Activated CD4-positive, CD25-positive, alpha-beta regulatory T cell treated with anti-CD3 and anti-CD28 coated beads, Interleukin-2, amount 50 U/mL, for 24 hours (primary cell): ENCODE measurements at regions not wholly inside any gene's neighbourhood (a gene's known extent, or its start where the extent isn't known, plus 50 kb on each side); places are given as distances from the start of the nearest gene placed in this dataset.
"Not testable (repeated sequence)": the region's sequence is repeated elsewhere in the genome, so short reads cannot be mapped to it uniquely, and the experiment has no call there.

Experiments
- ATAC-seq, 2 donors: fragments of 150-1000 bp; cut with Tn5 transposase; one replicate each; pipeline ENCODE4 v1.10.0; 2021; ENCODE audit warnings: mild to moderate bottlenecking in 1 of 2, moderate library complexity in 1 of 2

DNA sequence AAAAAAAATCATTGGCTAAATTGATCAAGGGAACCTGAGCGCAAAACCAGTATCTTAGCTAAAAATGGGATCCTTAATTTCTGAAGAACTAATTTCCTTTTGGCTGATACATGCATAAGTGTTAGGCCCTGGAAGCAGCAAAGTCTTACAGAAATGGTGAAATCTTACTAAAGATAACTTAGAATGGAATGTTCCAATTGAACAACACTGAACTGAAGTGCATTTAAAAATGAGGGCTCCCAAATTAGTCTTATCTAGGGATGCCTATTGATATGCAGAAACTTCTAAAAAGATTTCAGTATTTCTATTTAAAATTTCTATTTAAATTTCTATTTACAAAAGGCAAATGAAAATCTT is 120.7 kb upstream of the BANK1 start:
- ATAC-seq: no peak

GRCh38 chr4:101669138-101669831 is 121.2 kb upstream of the BANK1 start:
- no peak for ATAC-seq

DNA sequence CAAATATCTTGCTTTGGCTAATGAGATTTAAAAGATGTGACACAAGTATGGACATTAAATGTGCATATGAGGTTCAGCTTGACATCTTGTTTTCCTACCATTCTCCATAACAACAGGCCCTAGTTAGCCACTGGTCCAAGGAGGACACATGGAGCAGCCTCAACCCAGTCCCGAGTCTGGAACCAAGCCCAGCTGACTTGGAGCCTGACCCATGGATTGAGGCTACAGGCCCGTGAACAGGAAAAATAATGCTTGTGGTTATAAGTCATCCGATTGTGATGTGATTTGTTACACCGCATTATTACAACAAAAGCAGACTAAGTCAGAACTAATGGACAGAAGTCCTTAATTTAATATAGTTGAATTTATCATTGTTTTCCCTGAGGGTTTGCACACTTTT is 123.2 kb upstream of the BANK1 start:
- no peak for ATAC-seq

DNA sequence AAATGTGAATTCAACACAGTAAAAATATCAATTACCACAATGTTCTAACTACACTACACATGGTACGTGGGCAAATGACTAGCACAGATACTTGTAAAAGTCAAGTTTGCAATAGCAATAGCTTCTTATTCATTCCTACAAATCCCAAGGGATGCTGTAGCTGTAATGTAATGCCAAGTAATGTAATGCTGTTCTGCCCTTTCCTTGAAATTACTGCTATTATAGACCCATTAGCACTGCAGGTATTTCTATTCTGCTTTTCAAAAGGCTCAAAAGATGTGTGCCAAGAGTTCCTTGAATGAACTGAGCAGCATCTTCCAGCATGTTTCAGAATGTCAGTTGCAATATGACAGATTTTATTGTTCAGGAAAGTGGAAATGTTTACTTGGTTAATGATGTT is 129.9 kb upstream of the BANK1 start:
- no peak for ATAC-seq

- no peak for ATAC-seq
Measured at GRCh38 chr4:101655857-101656256, 134.7 kb upstream of the BANK1 start.

GRCh38 chr4:101655005-101655404 is 135.5 kb upstream of the BANK1 start:
- no peak for ATAC-seq

GRCh38 chr4:101651778-101652177 is 138.8 kb upstream of the BANK1 start:
- no peak for ATAC-seq

DNA sequence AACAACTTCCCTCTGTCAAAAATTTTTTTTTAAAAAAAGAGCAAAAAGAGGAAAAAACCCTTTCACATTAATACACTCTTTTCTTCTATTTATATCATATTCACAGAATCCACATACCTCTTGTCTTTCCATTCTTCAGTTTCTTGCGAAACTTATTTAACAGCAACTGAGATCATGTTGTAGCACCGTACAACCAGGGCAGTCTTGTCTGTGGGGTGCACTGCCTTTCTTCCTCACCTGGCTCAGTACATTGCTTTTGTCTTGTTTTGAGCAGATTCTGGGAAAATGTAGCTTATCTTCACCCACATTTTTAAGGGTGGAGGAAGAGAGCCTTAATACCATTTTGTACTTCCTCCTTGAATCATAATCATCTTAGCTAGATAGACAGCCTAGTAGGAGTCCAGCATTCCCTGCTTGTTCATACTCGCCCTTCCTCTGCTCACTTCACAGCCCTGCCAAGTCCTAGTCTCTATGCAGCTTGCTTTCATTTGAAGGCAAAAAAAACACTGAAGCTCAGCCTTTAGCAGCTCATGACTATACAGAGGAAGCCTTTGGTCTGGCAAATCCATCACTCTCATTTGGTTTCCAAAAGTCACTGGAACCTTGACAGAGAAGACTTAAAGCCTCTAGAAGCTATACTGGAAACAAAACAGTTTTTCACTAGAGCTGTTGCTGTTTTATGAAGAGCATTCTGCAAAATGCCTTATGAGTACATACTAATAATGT is 140.6 kb upstream of the BANK1 start:
- no peak for ATAC-seq

DNA sequence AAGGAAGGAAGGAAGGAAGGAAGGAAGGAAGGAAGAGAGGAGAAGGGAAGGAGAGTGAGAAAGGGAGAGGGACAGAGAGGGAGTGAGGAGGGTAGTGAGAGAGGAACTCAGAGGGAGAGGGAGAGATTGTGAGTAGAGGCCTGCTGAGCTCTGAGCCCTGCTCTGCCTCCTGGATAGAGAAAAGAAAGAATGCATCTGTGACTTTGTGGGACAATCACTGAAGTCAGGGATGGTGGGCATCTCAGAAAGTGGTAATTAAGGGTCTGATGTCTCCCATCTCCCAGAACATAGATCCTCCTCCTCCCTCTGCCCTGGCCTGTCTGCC is 142.9 kb upstream of the BANK1 start:
- ATAC-seq: no peak

- no peak for ATAC-seq
Measured at GRCh38 chr4:101644516-101644915, 146.0 kb upstream of the BANK1 start.

- no peak for ATAC-seq
Measured at GRCh38 chr4:101643186-101643837, 147.2 kb upstream of the BANK1 start.

GRCh38 chr4:101632766-101633165 is 157.8 kb upstream of the BANK1 start:
- ATAC-seq: not testable (repeated sequence)

- ATAC-seq: no peak
Measured at GRCh38 chr4:101630319-101630986, 160.1 kb upstream of the BANK1 start.

GRCh38 chr4:101621120-101621519 is 169.4 kb upstream of the BANK1 start:
- ATAC-seq: no peak

GRCh38 chr4:101615652-101616051 is 174.9 kb upstream of the BANK1 start:
- no peak for ATAC-seq

DNA sequence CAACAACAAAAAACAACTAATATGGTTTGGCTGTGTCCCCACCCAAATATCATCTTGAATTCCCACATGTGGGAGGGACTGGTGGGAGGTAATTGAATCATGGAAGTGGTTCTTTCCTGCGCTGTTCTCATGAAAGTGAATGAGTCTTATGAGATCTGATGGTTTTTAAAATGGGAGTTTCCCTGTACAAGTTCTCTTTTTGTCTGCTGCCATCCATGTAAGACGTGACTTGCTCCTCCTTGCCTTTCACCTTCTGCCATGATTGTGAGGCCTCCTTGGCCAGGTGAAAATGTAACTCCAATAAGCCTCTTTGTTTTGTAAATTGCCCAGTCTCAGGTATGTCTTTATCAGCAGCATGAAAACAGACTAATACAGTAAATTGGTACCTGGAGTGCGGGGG is 183.5 kb upstream of the BANK1 start:
- not testable (repeated sequence) for ATAC-seq

DNA sequence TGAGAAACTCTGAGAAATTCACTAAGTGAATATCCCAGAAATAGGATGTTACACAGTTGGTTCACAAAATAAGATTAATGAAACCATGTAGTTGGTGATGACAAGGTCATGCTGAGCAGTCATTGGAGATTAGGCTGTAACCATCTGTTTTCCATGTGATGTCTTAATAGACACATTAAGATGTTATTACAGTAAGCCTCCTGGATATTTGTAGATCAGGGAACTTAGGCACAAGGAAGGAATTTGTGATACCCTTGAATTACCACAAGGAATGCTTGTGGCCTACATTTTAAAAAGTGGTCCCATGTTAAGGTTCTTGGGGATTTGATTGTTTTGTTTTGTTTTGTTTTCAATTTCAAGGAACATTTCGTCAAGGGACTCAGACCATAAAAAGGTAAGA is 185.6 kb upstream of the BANK1 start:
- ATAC-seq: no peak

- ATAC-seq: no peak
Measured at GRCh38 chr4:101600287-101600686, 190.2 kb upstream of the BANK1 start.

DNA sequence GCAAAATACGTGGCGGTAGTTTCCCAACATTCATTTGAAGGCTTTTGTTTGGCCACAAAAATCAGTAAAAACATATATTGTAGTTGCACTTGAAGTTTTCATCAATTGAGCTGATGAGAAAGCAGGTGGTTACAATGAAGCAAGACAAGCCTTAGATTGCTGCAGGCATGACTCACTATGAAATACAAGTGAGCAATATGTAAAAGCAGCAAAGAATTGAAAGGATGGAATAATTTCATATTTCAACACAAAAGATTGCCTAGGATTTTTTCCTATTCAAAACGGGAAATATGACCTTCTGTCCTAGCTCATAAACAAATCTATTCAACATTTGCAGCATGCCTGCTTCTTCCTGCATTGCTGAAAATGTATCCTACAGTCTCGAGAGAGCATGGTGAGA is 190.9 kb upstream of the BANK1 start:
- no peak for ATAC-seq

GRCh38 chr4:101596781-101597552 is 193.6 kb upstream of the BANK1 start:
- no peak for ATAC-seq

DNA sequence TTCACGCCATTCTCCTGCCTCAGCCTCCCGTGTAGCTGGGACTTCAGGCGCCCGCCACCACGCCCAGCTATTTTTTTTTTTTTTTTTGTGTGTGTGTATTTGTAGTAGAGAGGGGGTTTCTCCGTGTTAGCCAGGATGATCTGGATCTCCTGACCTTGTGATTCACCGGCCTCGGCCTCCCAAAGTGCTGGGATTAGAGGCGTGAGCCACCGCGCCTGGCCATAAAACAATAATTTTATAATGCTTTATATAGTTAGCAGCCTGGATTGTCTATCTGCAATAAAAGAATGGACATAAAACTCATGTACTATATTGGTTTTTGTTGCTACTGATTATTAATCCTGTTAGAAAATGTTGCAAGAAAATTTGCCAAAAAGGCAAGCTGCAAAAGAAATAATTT is 195.9 kb upstream of the BANK1 start:
- no peak for ATAC-seq

DNA sequence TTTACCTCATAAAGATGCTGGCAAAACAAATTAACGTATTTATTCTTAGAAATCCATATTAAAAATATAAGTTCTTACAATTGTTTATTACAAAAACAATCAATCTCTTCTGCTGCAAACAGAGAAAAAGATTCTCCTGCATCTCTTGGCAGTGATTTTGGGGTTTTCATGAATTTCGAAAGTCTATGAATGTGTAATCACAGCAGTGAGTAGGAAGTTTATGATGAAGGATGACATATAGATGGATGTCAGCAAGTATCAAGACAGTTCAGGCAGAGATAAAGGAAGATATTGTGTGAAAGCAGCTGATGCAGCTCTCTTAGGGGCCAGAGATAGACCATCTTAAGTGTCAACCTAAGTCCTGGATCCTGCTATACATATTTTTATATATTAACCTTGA is 196.9 kb upstream of the BANK1 start:
- no peak for ATAC-seq

DNA sequence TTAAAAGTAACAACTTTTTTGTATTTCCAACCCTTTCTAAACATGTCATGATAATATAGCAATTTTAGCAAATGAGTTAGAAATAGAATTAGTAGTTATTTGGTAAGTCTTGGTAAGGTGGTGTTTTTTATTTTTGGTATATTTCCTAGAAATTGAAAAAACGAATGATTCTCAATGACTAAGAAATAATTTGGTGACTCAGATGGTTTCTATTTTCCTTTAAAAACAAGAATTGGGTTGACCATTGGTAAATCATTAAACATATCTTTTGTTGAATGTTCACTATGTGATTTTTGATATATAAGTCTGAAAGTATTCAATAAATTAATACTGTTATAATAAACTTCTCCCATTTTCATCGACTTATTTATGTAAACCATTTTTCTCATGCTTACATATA is 206.2 kb upstream of the BANK1 start:
- ATAC-seq: no peak
